ENCODE measurements at regions not wholly inside any gene's neighbourhood (a gene's known extent, or its start where the extent isn't known, plus 50 kb on each side); places are given as distances from the start of the nearest gene placed in this dataset.

DNA sequence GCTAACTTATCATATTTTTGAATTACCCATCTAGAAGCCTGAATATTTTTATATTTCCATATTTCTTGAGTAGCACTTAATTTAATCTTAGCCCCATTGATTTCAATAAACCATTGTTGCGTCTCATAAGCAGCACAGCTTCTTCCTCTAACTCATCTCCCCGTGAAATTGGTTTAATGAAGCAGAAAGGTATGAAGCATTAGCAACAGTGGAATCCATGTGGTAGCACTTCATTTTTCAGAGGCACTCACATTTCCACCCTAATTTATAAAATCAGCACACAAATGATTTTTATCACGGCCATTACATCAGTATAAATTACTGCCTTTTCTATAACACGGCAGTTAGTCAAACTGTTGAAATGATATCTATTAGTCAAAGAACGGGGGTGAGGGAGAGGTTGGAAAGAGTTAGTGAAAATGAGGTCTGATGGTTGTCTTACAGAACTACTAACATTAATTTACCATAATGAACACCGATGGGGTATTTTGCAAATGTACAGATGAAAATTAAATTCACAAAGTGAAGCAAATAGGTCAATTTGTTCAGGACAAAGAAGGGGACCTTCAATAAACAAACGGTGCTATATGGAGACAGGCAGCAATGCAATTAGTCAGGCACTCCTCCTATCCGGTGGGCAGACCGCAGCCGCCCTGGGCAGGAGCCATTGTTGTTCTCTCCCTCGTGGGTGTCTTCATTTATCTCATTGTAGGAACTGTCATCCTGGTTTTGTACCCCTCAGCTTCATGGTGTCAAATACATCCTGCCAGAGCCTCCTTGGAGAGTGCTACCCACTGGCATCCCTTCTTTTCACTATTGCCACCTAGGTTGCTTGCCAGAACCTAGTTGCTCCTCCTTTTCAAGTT is 205.7 kb downstream of the SOX3 start:
- ChIA-PET CTCF (no interaction called here), POLR2A (ENCODE audit: low non-redundant PET) (no interaction called here)
- DNase-seq (ENCODE audit: low spot score): no peak
- H3K27ac ChIP-seq: no peak overlapping the region
- TF ChIP-seq, protein P1, sequence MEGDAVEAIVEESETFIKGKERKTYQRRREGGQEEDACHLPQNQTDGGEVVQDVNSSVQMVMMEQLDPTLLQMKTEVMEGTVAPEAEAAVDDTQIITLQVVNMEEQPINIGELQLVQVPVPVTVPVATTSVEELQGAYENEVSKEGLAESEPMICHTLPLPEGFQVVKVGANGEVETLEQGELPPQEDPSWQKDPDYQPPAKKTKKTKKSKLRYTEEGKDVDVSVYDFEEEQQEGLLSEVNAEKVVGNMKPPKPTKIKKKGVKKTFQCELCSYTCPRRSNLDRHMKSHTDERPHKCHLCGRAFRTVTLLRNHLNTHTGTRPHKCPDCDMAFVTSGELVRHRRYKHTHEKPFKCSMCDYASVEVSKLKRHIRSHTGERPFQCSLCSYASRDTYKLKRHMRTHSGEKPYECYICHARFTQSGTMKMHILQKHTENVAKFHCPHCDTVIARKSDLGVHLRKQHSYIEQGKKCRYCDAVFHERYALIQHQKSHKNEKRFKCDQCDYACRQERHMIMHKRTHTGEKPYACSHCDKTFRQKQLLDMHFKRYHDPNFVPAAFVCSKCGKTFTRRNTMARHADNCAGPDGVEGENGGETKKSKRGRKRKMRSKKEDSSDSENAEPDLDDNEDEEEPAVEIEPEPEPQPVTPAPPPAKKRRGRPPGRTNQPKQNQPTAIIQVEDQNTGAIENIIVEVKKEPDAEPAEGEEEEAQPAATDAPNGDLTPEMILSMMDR (conservative IDR thresholded peaks at IDR 0.05; ENCODE audit: low read depth): no peak

DNA sequence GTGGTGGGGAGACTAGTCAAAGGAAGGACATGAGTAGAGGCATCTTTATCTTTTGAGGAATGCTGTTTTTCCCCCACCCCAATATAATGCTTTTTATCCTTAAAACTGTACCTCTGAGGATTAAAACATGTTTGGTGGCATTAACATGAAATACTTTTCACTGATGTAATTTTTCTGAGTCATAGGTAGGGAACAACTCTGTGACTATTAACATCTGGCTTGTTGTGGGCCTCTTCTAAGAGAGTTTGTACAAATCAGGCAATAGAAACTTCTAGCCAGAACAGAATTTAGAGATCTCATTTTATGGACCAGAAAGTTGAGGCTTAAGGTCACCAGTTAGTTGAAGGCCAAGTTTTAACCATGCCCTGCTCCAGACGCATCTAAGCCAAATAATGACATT is 207.6 kb downstream of the SOX3 start:
- H3K27ac ChIP-seq: no peak overlapping the region
- DNase-seq (ENCODE audit: low spot score): no peak
- CTCF ChIA-PET: no interaction called here
- POLR2A ChIA-PET (ENCODE audit: low non-redundant PET): no interaction called here
- TF ChIP-seq, protein P1 (conservative IDR thresholded peaks at IDR 0.05; ENCODE audit: low read depth): no peak

DNA sequence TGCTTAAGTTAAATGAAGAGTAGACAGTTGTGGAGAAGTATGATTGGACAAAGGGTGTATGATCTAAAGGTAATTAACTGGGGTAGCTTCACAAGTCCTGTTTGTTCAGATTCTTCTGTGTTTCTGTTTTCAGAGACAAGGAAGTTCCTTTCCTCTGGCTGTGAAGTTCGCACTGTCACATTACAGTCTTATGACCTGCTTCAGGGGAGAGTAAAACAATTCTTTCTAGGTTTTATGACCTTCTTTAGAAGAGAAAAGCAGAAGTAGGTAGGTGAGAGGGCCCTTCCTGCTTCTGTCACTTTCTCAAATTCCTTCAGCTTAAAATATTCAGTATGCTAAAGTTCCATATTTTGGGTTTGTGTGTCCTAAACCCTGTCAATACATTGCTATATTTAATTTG is 211.9 kb downstream of the SOX3 start:
- ChIA-PET CTCF (no interaction called here), POLR2A (ENCODE audit: low non-redundant PET) (no interaction called here)
- no peak overlapping the region for H3K27ac ChIP-seq
- no peak for DNase-seq (ENCODE audit: low spot score)
- TF ChIP-seq, protein P1 (conservative IDR thresholded peaks at IDR 0.05; ENCODE audit: low read depth): no peak

DNA sequence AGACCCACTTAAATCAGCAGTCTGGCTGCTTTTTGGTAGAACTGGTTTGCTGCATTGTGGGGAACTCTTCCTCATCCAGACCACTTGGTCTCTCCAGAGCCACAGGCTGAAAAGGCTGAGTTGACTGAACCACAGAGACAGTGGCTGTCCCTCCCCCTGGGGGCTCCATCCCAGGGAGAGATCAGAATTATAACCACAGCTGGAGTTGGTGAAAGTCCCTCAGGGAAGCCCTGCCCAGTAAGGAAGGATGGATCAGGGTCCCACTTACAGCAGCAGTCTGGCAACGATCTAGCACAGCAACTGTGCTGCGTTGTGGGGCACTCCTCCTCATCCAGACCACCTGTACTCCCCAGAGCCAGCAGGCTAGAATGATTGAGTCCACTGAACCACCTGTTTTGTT is 212.7 kb downstream of the SOX3 start:
- CTCF ChIA-PET: no interaction called here

DNA sequence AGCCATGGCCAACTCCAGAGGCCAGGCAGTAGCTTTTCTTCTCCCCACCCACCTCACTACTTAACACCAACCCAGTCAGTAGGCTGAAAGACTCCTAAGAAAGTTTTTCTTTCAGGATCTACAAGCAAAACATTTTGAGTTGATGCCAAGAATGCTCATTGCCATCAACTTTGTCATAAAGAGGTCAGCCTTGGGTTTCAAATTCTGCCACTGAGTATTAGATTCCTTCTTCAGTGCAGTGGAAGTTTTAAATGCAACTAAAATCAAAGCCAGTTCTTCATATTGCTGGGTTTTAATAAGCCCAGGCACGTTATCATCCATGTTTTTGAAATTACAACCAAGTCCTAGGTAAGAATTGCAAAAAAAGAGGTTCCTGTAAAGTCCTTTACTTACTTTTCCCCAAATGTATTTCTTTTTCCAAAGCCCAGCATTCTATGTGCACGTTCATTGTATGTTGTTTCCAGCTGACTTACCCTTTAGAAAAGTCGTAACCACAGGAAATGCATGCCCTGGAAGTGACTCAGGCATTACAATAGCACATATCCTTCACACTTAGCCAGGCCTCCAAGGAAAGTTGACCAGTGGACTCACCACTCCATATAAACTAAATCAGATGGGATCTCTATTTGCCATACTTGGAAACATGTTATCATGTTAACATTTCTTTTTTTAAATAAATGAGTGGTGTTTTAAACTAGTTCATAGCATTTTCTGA is 229.9 kb downstream of the SOX3 start:
- TF ChIP-seq, protein P1 (conservative IDR thresholded peaks at IDR 0.05; ENCODE audit: low read depth): no peak
- DNase-seq (ENCODE audit: low spot score): peak; percentile 31
- CTCF ChIA-PET: no interaction called here
- no peak overlapping the region for H3K27ac ChIP-seq
- POLR2A ChIA-PET (ENCODE audit: low non-redundant PET): no interaction called here

More for the DNA sequence above, 212.7 kb downstream of the SOX3 start:
- no peak for DNase-seq (ENCODE audit: low spot score)
- no peak overlapping the region for H3K27ac ChIP-seq
- POLR2A ChIA-PET (ENCODE audit: low non-redundant PET): no interaction called here
- TF ChIP-seq, protein P1 (conservative IDR thresholded peaks at IDR 0.05; ENCODE audit: low read depth): no peak

DNA sequence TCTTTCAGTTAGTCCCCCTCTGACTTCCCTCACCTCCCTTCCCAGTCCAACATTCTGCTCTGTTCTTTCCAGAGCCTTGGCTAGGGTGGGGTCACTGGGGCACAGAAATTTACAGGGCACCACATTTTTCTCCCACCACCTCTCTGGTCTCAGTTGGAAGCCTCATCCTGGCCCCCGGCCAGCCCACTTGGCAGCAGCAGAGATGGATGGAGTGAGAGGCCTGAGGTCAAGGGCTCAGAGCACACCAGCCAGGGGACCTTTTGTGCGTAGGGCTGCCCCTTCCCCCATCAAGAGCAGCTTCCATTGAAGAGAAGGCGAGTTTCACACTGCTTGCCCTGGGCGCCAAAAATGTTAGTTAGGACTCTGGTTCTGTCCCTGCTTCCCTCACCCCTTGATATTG is 230.9 kb downstream of the SOX3 start:
- DNase-seq (ENCODE audit: low spot score): no peak
- TF ChIP-seq, protein P1 (conservative IDR thresholded peaks at IDR 0.05; ENCODE audit: low read depth): no peak
- no peak overlapping the region for H3K27ac ChIP-seq
- POLR2A ChIA-PET (ENCODE audit: low non-redundant PET): no interaction called here
- CTCF ChIA-PET: no interaction called here
